ENCODE measurements at regions not wholly inside any gene's neighbourhood (a gene's known extent, or its start where the extent isn't known, plus 50 kb on each side); places are given as distances from the start of the nearest gene placed in this dataset.

DNA sequence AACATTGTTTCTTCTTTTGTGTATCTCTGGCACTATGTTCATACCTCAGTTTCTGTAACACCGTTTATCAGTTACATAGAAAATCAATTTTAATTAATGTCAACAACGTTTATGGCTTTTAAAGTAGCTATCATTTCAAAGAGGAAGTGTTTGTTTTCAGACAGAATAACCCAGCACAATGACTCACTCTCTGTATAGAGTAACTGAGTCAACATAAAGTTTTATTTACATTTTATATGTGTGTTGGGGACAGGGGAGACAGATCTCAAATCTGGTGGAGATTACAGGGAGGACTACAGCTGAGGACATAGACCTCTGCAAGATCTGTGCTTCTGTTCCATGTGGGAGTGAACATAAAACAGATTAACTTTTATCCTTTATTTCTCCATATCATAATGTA is 2590.1 kb downstream of the PCDH9 start:
- TF ChIP-seq TCF4 (CRISPR knock-in tag; IDR thresholded peaks at IDR 0.05; ENCODE audit: borderline replicate concordance) (no peak), TOX (CRISPR knock-in tag; IDR thresholded peaks at IDR 0.05; ENCODE audit: borderline replicate concordance) (no peak), BACH2 (CRISPR knock-in tag; IDR thresholded peaks at IDR 0.05; ENCODE audit: borderline replicate concordance) (no peak), ZFP30 (CRISPR knock-in tag; IDR thresholded peaks at IDR 0.05) (no peak)
- TF ChIP-seq, protein P1, sequence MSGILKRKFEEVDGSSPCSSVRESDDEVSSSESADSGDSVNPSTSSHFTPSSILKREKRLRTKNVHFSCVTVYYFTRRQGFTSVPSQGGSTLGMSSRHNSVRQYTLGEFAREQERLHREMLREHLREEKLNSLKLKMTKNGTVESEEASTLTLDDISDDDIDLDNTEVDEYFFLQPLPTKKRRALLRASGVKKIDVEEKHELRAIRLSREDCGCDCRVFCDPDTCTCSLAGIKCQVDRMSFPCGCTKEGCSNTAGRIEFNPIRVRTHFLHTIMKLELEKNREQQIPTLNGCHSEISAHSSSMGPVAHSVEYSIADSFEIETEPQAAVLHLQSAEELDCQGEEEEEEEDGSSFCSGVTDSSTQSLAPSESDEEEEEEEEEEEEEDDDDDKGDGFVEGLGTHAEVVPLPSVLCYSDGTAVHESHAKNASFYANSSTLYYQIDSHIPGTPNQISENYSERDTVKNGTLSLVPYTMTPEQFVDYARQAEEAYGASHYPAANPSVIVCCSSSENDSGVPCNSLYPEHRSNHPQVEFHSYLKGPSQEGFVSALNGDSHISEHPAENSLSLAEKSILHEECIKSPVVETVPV (CRISPR knock-in tag; IDR thresholded peaks at IDR 0.05): no peak
- TF ChIP-seq, protein P2, sequence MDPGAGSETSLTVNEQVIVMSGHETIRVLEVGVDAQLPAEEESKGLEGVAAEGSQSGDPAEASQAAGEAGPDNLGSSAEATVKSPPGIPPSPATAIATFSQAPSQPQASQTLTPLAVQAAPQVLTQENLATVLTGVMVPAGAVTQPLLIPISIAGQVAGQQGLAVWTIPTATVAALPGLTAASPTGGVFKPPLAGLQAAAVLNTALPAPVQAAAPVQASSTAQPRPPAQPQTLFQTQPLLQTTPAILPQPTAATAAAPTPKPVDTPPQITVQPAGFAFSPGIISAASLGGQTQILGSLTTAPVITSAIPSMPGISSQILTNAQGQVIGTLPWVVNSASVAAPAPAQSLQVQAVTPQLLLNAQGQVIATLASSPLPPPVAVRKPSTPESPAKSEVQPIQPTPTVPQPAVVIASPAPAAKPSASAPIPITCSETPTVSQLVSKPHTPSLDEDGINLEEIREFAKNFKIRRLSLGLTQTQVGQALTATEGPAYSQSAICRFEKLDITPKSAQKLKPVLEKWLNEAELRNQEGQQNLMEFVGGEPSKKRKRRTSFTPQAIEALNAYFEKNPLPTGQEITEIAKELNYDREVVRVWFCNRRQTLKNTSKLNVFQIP (CRISPR knock-in tag; IDR thresholded peaks at IDR 0.05; ENCODE audit: borderline replicate concordance, low read depth): no peak
- ATAC-seq: no peak

DNA sequence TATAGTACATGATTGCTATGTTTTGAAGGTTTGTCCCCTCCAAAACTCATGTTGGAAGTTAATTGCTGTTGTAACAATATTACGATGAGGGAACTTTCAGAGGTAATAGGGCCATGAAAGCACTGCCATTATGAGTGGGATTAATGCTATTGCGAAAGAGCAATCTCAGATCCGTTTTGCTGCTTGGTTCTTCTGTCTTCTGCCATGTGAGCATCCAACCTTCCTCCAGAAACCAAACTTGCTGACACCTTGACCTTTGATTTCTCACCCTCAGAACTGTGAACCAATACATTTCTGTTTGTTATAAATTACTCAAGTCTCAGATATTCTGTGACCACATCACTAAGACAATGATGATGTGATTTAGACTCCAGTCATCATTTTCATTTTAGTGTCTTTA is 2590.9 kb downstream of the PCDH9 start:
- no peak for ATAC-seq
- TF ChIP-seq, protein P2 (CRISPR knock-in tag; IDR thresholded peaks at IDR 0.05; ENCODE audit: borderline replicate concordance, low read depth): no peak
- no peak for TF ChIP-seq OSR1 (CRISPR knock-in tag; IDR thresholded peaks at IDR 0.05)
- TF ChIP-seq ZFP30 (CRISPR knock-in tag; IDR thresholded peaks at IDR 0.05): no peak
- no peak for TF ChIP-seq ARNTL (CRISPR knock-in tag; IDR thresholded peaks at IDR 0.05; ENCODE audit: borderline replicate concordance, low read depth)
- TF ChIP-seq ZNF70 (CRISPR knock-in tag; IDR thresholded peaks at IDR 0.05): no peak
- no peak for TF ChIP-seq TCF4 (CRISPR knock-in tag; IDR thresholded peaks at IDR 0.05; ENCODE audit: borderline replicate concordance)
- TF ChIP-seq, protein P1 (CRISPR knock-in tag; IDR thresholded peaks at IDR 0.05): no peak
- no peak for TF ChIP-seq ISL1 (CRISPR knock-in tag; IDR thresholded peaks at IDR 0.05)
- no peak for TF ChIP-seq PPARA (CRISPR knock-in tag; IDR thresholded peaks at IDR 0.05; ENCODE audit: borderline replicate concordance)
- no peak for TF ChIP-seq GLIS3 (CRISPR knock-in tag; IDR thresholded peaks at IDR 0.05)
- no peak for TF ChIP-seq BACH2 (CRISPR knock-in tag; IDR thresholded peaks at IDR 0.05; ENCODE audit: borderline replicate concordance)
- TF ChIP-seq, protein P3, sequence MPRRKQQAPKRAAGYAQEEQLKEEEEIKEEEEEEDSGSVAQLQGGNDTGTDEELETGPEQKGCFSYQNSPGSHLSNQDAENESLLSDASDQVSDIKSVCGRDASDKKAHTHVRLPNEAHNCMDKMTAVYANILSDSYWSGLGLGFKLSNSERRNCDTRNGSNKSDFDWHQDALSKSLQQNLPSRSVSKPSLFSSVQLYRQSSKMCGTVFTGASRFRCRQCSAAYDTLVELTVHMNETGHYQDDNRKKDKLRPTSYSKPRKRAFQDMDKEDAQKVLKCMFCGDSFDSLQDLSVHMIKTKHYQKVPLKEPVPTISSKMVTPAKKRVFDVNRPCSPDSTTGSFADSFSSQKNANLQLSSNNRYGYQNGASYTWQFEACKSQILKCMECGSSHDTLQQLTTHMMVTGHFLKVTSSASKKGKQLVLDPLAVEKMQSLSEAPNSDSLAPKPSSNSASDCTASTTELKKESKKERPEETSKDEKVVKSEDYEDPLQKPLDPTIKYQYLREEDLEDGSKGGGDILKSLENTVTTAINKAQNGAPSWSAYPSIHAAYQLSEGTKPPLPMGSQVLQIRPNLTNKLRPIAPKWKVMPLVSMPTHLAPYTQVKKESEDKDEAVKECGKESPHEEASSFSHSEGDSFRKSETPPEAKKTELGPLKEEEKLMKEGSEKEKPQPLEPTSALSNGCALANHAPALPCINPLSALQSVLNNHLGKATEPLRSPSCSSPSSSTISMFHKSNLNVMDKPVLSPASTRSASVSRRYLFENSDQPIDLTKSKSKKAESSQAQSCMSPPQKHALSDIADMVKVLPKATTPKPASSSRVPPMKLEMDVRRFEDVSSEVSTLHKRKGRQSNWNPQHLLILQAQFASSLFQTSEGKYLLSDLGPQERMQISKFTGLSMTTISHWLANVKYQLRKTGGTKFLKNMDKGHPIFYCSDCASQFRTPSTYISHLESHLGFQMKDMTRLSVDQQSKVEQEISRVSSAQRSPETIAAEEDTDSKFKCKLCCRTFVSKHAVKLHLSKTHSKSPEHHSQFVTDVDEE (CRISPR knock-in tag; IDR thresholded peaks at IDR 0.05): no peak
- no peak for TF ChIP-seq ZFP3 (CRISPR knock-in tag; IDR thresholded peaks at IDR 0.05)
- TF ChIP-seq, protein P4, sequence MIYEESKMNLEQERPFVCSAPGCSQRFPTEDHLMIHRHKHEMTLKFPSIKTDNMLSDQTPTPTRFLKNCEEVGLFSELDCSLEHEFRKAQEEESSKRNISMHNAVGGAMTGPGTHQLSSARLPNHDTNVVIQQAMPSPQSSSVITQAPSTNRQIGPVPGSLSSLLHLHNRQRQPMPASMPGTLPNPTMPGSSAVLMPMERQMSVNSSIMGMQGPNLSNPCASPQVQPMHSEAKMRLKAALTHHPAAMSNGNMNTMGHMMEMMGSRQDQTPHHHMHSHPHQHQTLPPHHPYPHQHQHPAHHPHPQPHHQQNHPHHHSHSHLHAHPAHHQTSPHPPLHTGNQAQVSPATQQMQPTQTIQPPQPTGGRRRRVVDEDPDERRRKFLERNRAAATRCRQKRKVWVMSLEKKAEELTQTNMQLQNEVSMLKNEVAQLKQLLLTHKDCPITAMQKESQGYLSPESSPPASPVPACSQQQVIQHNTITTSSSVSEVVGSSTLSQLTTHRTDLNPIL (CRISPR knock-in tag; IDR thresholded peaks at IDR 0.05; ENCODE audit: low read depth): no peak
- TF ChIP-seq SNAI2 (CRISPR knock-in tag; IDR thresholded peaks at IDR 0.05): no peak
- TF ChIP-seq ESRRG (CRISPR knock-in tag; IDR thresholded peaks at IDR 0.05): no peak
- TF ChIP-seq, protein P5, sequence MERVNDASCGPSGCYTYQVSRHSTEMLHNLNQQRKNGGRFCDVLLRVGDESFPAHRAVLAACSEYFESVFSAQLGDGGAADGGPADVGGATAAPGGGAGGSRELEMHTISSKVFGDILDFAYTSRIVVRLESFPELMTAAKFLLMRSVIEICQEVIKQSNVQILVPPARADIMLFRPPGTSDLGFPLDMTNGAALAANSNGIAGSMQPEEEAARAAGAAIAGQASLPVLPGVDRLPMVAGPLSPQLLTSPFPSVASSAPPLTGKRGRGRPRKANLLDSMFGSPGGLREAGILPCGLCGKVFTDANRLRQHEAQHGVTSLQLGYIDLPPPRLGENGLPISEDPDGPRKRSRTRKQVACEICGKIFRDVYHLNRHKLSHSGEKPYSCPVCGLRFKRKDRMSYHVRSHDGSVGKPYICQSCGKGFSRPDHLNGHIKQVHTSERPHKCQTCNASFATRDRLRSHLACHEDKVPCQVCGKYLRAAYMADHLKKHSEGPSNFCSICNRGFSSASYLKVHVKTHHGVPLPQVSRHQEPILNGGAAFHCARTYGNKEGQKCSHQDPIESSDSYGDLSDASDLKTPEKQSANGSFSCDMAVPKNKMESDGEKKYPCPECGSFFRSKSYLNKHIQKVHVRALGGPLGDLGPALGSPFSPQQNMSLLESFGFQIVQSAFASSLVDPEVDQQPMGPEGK (CRISPR knock-in tag; IDR thresholded peaks at IDR 0.05; ENCODE audit: borderline replicate concordance): no peak
